Left hindlimb (tissue), 1 donor: ENCODE measurements at regions not wholly inside any gene's neighbourhood (a gene's known extent, or its start where the extent isn't known, plus 50 kb on each side); places are given as distances from the start of the nearest gene placed in this dataset.

Source experiments
- DNase-seq: peaks from one replicate; pipeline ENCODE4 v3.0.0-alpha.2; 2018

DNA sequence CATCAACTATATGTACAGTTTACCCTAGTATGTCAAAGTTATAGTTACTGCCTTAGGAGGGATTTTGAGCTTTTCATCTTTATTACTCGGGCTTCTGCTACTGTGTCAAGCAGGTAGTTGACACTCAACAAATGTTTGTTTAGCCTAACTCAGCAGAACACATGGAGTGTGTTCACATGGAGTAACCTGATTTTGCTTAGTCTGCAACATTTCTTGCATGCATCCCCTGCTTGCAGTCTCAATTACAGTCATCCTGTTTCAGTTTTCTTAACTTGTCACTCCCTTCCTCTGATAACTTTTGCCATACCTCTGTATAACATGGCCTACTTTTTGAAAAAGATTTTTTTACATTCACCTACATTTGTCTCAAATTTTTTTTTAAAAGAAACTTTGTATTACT, 135.5 kb downstream of the NMUR2 start:
- DNase-seq: no peak

DNA sequence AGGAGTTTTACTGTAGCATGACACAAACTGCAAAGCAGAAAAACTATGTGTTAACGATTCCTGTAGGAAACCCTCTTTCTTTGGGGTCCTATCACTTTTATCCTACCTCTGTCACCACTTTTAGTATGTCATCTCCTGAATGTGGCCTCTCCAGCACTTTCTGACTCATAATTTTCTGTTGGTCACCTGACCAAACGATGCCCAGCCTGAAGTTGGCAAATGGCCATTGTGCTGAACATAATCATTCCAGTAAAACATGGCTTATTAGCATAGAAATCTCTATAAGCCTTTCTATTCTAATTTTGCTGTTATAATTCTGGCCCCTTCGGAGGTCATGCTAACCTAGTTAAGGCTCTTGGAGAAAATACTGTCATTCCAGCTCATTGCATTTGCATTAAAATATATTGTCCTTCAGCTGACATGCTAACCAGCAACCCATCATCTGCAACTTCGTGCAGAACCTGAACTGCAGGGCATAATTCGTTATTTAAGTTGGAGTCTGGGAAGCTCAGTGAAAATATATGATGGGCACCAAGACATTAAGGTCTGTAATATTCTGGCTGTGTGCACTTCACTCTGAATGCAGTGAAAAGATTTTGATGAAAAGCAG, 140.3 kb downstream of the NMUR2 start:
- DNase-seq: no peak

DNA sequence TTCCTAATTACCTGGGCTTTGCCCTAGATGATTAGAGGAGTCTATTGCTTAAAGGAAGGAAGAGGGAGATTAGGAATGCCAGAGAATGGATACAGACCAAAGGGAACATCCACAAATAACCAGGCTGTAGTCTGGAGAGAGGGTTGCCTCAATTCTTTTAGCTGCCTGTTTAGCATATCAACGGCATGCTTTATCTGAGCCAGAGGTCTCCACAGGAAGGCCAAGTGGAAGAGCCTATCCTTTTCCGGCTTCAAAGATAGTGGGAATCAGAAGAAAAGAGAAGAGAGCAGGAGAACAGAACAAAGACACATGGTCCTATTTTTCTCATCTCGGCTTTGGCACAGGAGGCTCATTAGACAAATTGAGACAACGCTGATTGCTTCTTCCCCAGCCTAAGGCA, 142.4 kb downstream of the NMUR2 start:
- DNase-seq: no peak

DNA sequence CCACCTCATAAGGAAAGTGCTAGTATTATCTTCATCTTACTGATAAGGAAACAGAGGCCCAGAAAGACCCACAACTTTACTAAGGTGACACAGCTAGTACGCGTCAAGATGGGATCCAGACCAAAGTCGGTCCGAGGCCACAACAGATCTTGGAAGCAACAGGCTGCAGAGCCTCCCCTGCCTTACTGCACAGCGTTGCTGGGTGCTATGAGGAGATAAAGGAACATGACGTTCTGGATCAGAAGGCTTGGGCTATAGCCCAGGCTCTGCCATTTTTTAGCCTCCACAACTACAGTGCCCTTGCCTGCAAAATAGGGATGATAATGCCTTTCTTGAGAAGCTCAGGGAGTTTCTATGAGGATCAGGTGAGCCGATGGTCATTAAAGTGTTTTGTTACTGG, 144.1 kb downstream of the NMUR2 start:
- DNase-seq: no peak

DNA sequence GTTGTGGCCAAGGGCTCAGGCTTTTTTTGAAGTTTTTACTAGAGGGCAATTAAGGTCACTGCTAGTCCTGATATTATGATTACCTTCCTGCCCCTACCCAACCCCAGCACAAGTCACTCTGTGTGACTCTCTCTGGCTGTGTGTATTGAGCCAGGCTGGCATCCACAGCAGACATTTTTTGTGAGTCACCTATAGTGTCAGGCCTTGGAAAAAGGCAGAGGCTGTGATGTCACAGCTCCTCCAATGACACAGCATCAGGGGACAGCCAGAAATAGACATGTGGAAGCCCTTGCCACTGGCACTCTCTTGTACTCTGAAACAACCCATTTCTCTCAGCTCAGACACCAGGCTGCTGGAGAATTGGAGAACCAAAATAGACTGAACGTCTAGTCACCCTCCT, 145.4 kb downstream of the NMUR2 start:
- DNase-seq: no peak

DNA sequence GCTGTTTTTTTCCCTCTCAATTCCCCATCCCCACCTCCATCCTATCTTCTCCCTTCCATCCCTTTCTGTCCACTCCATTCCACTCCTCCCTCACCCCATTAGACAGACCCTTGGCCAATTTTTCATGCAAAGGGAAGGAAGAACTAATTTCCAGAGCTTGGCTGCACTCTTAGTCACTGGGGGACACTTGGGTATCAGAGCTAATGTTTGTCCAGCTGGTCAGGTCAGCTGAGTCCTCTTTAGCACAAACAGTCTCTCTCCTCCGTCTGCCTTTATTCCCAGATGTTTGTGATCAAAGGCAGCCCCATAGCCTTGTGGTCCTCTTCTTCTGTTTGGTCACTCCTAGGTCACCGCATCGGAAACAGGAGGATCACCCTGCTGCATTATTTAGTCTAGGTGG, 148.5 kb downstream of the NMUR2 start:
- no peak for DNase-seq

- DNase-seq: no peak
Observed at GRCh38 chr5:152255411-152255810, 149.7 kb downstream of the NMUR2 start.

DNA sequence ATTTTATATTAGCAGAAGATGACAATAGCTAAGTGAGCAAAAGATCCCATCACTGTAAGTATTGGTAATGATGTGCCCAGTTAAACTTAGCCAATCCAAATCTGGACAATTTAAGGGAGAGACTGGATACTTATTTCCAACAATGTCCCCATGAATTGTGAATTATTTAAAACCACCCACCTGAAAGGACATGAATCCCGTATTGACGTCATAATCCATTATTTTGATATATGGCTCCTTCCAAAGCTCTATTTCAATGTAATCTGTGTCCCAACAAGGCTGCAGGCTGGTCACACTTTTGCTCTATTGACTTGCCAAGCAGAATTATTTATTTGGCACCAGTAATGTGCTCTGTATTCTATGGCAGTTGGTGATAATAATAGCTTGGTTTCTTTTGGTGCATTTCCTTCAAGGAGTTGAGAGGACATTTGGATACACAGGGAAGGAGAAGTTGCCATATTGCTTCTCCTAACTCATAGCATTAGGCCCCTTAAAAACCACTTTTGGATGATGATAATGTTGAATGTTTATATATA, 157.2 kb downstream of the NMUR2 start:
- no peak for DNase-seq

DNA sequence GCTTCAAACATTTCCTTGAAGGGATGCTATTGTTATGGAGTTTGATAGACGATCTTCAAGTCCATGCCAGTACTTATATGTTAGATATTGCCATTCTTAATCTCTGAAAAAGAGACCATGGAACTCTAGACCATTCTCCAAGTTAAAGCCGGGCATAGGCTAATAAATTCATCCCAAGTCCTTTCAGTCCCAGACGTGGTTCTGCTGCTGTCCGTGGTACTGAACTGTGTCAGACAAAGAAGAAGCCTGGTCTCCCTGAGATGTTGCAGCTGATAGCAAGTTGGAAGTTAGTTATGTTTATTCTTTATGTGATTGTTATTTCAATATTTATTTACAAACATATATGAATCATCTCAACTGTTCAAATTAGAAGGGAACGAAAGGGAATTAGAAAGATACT, 158.7 kb downstream of the NMUR2 start:
- peak; percentile 31 for DNase-seq

DNA sequence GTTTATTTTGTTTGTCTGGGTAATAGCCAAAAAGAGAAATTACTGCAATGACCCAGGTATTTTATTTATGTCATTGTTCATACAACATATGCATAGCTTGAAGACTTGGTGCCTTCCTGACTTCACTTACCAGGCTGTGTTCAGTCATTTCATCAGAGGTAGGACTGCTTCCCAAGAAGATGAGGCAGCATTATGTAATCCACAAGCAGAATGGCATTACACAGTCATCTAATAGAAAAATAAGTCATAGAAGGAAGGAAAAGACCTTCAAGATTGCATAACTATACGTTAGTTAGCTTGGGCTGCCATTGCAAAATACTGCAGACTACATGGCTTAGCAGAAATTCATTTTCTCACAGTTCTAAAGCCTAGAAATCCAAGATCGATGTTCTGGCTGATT, 167.5 kb downstream of the NMUR2 start:
- DNase-seq: no peak

GRCh38 chr5:152226191-152226590, 178.9 kb downstream of the NMUR2 start:
- no peak for DNase-seq

DNA sequence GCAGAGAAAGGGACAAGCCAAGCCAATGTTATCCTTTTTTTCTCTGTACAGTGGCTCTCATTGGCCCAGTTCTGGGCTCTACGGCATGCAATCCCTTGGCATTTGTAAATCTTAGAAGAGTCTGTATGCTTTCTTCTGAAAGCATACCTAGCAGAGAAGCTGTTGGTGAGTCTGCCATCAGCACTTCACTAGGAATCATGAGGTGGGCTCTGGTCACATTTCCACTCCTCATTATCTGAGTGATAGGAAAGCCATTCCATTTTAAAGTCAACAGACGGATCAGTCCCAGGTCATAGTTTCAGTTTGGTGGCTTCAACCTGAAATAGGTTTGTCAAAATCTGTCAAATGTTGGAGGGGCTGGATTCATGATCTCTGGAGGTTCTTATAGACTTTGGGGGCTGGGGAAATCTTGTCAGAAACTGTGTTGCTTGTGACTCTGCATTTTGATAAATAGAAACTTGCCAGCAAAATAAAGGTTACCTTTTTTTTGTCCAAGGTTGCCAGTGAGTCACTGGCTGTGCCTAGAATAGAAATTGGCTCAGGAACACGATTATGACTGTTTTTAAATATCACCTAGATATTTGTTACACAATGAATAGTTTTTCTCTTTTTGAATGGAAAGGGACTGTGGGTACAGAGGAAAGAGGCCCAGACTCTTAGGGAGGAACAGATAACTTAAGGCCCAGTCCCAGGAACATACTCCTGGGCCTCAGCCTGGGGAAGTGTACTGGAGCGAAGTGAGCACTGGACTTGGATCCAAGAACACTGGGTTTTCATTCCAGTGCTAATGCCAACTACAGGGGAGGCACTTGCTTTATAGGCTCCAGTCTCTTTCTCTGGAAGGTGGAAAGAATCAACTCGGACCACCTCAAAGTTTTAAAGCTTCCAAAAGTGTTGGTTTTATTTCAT, 183.1 kb downstream of the NMUR2 start:
- no peak for DNase-seq

DNA sequence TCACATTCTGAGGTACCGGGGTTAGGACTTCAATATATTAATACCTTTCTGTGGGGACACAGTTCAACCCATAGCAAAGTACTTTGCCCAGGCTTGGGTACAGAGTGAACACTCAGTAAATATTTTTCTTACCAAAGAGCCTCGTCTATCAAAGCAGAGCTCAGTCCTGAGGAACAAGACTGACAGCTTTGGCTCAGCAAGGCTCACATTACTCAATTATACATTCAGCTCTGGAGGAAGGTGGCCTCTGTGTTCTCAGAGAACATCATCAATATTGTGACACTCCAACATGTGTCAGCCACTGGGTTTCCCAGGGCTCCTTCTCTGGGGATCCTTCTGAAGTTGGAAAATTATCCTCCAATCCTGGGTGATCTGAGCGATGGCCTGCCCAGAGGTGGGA, 186.4 kb downstream of the NMUR2 start:
- DNase-seq: no peak

DNA sequence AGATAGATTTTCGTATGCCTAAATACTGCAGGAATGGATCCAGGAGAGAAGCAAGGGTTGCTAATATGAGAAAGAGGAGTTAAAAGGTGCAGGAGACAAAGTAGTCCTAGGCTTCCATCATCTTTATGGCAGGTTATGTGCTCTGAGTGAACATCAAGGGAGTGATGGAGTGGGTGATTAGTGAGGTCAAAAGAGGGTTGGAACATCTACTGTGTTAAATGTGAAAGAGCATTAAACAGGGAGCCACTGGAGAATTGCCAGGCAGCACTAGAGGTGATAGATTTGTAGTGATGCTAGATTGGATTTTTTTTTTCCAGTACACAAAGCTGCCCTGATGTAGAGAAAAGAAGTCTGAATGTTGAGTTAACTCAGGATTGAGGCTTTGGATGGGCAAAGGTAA, 199.3 kb downstream of the NMUR2 start:
- DNase-seq: no peak

DNA sequence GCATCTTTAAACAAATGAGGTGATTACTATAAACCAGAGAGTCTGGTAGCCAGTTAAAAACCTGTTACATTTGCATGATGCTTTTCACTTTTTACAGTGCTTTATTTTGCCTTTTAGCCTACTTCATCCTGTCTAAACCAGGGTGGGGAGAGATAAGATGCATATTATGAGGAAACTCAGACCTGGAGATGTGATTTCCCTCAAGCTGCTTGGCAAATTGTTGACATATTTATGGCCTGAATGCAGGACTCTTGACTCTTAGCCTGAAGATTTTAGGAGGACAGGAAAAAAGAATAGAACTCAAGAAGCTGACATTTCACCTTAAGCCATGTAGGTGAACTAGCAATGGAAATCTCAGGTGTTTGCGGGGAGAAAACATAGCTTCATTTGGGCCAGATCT, 202.8 kb downstream of the NMUR2 start:
- DNase-seq: no peak

DNA sequence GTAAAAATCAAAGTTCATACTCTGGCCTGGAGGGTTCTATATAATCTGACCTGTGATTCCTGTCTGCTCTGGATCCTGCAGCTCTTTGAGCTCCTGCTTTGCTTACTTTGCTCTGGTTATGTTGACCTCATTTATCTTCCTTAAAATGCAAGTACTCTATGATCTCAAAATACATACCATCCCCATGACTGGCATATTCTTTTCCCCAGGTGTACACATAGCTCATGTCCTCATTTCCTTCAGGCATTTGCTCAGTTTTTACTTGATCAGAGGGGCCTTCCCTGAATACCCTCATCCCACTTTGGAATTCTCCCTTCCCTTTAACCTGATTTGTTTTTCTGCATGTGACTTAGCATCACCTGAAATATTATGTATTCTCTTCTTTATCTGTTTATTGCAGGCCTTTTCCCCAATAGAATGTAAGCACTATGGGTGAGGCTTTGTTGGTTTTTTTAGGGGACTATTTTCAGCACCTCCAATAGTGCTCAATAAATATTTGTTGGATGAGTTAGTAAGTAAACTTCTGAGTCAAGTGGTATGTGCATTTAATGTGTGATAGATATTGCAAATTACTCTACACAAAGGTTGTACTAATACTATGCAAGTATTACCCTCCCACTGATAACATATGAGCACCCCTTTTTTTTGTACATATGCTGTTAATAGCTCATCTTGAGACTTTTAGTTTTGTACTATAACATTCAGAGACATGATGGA, 211.5 kb downstream of the NMUR2 start:
- no peak for DNase-seq

- no peak for DNase-seq
Observed at GRCh38 chr5:152188251-152188650, 216.8 kb downstream of the NMUR2 start.

GRCh38 chr5:152187668-152188067, 217.4 kb downstream of the NMUR2 start:
- no peak for DNase-seq

- DNase-seq: no peak
Observed at GRCh38 chr5:152185547-152186245, 219.4 kb downstream of the NMUR2 start.

- no peak for DNase-seq
Observed at GRCh38 chr5:152184266-152184665, 220.8 kb downstream of the NMUR2 start.

DNA sequence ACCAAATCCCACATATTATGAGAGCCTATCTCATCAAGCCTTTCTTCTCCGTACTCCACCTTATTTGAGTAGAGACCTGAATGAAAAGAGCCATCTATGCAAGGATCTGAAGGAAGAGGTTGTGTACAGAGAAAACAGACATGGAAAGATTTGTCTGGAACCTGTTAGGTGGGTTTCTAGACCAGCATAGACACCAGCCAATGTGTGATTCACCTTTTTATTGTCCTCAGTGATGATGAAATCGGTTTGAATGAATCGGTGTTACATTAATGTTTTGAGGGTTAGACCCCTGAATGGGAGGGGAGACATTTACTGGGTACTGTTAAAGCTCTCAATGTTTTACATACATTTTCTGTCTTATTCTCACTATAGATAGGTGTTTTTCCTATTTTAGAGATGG, 223.6 kb downstream of the NMUR2 start:
- no peak for DNase-seq

GRCh38 chr5:152178350-152178699, 226.8 kb downstream of the NMUR2 start:
- no peak for DNase-seq
